ENCODE measurements at regions not wholly inside any gene's neighbourhood (a gene's known extent, or its start where the extent isn't known, plus 50 kb on each side); places are given as distances from the start of the nearest gene placed in this dataset.

DNA sequence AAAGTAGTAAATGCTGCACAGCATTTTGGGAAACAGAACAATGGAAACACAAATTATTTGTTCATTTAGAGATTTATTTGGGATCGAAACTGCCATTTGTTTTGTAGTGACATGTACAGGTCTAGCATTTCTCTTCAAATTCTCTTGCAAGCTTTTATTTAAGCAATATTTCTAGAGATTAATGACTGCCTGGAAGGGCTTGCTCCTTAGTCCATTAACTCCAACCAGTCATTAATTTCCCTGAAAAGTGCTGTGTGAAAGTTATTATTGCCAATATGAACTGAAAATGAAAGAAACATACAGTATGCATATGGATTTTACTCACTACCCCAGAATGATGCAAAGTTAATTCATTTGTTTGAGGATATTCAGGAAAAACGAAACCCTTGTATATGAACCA is 1349.6 kb upstream of the FLRT2 start:
- TF ChIP-seq, protein P1, sequence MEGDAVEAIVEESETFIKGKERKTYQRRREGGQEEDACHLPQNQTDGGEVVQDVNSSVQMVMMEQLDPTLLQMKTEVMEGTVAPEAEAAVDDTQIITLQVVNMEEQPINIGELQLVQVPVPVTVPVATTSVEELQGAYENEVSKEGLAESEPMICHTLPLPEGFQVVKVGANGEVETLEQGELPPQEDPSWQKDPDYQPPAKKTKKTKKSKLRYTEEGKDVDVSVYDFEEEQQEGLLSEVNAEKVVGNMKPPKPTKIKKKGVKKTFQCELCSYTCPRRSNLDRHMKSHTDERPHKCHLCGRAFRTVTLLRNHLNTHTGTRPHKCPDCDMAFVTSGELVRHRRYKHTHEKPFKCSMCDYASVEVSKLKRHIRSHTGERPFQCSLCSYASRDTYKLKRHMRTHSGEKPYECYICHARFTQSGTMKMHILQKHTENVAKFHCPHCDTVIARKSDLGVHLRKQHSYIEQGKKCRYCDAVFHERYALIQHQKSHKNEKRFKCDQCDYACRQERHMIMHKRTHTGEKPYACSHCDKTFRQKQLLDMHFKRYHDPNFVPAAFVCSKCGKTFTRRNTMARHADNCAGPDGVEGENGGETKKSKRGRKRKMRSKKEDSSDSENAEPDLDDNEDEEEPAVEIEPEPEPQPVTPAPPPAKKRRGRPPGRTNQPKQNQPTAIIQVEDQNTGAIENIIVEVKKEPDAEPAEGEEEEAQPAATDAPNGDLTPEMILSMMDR (IDR thresholded peaks at IDR 0.05; ENCODE audit: extremely low read depth, insufficient read depth, missing control alignments) = no peak
- in situ Hi-C loops (cut with MboI; ENCODE audit: low pct_unique_long_range_greater_than_20kb, low sequenced_read_pairs, unreplicated experiment) = no loop called here
- DNase-seq (ENCODE audit: low spot score) = no peak

- DNase-seq (ENCODE audit: low spot score) = no peak
- in situ Hi-C loops (cut with MboI; ENCODE audit: low pct_unique_long_range_greater_than_20kb, low sequenced_read_pairs, unreplicated experiment) = no loop called here
- TF ChIP-seq, protein P1 (IDR thresholded peaks at IDR 0.05; ENCODE audit: extremely low read depth, insufficient read depth, missing control alignments) = no peak
These were observed 1348.9 kb upstream of the FLRT2 start for GRCh38 chr14:84181072-84181471.

- TF ChIP-seq, protein P1 (IDR thresholded peaks at IDR 0.05; ENCODE audit: extremely low read depth, insufficient read depth, missing control alignments) = no peak
- no peak for DNase-seq (ENCODE audit: low spot score)
- in situ Hi-C loops (cut with MboI; ENCODE audit: low pct_unique_long_range_greater_than_20kb, low sequenced_read_pairs, unreplicated experiment) = no loop called here
These were observed 1334.4 kb upstream of the FLRT2 start for GRCh38 chr14:84195514-84195913.

- TF ChIP-seq, protein P1 (IDR thresholded peaks at IDR 0.05; ENCODE audit: extremely low read depth, insufficient read depth, missing control alignments) = no peak
- no peak for DNase-seq (ENCODE audit: low spot score)
- in situ Hi-C loops (cut with MboI; ENCODE audit: low pct_unique_long_range_greater_than_20kb, low sequenced_read_pairs, unreplicated experiment) = no loop called here
These were observed 1332.2 kb upstream of the FLRT2 start for GRCh38 chr14:84197704-84198103.

DNA sequence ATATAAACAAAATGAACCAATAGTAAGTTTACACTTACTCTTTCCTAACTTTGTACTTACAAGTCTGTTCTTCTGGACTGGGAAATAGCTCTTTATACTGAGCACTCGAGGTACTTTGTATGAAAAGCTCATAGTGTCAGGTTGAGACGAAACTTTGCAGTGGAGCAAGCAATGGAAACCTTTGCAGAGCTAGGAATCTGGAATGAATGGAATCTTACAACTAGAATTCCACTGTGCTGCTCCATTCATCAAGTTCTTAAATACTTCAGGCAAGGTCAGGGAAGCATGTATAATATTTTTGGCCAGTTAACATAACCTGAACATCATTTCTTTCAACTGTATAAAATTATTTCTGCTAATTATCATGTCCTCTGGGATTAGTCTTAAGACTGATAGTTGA is 1327.5 kb upstream of the FLRT2 start:
- no peak for DNase-seq (ENCODE audit: low spot score)
- TF ChIP-seq, protein P1 (IDR thresholded peaks at IDR 0.05; ENCODE audit: extremely low read depth, insufficient read depth, missing control alignments) = no peak
- in situ Hi-C loops (cut with MboI; ENCODE audit: low pct_unique_long_range_greater_than_20kb, low sequenced_read_pairs, unreplicated experiment) = no loop called here

DNA sequence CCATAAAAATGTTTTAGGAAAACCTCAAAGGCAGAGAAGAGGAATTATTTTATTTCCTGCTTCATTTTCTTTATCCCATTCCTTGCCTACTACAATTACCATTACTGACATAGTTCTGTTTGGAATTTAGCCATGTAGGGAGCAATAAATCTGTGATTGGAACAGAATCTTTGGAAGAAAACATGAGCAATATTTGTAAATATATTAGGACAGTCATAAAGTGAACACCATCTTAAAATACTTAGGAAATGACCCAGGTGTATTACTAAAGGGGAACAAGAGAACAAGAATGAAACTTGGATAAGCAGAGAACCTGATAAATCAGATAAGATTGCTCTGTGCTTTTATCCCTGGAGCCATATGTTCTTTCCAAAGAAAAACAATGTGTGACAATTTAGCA is 1326.0 kb upstream of the FLRT2 start:
- TF ChIP-seq, protein P1 (IDR thresholded peaks at IDR 0.05; ENCODE audit: extremely low read depth, insufficient read depth, missing control alignments) = no peak
- no peak for DNase-seq (ENCODE audit: low spot score)
- in situ Hi-C loops (cut with MboI; ENCODE audit: low pct_unique_long_range_greater_than_20kb, low sequenced_read_pairs, unreplicated experiment) = no loop called here

- in situ Hi-C loops (cut with MboI; ENCODE audit: low pct_unique_long_range_greater_than_20kb, low sequenced_read_pairs, unreplicated experiment) = no loop called here
- TF ChIP-seq, protein P1 (IDR thresholded peaks at IDR 0.05; ENCODE audit: extremely low read depth, insufficient read depth, missing control alignments) = no peak
- DNase-seq (ENCODE audit: low spot score) = no peak
These were observed 1321.5 kb upstream of the FLRT2 start for GRCh38 chr14:84208451-84208850.
